ENCODE measurements at regions not wholly inside any gene's neighbourhood (a gene's known extent, or its start where the extent isn't known, plus 50 kb on each side); places are given as distances from the start of the nearest gene placed in this dataset.
"Not testable (repeated sequence)": the region's sequence is repeated elsewhere in the genome, so short reads cannot be mapped to it uniquely, and the experiment has no call there.

GRCh38 chr17:45573924-45574770 lies 83.6 kb upstream of the PLEKHM1 start:
- WGBS (ENCODE audit: low lambda C conversion rate, missing lambda C conversion rate) = 80% methylated on average over 5 of the region's 5 CpGs
- H3K9me3 ChIP-seq (ENCODE audit: low read depth) = no peaks in the 10 kb centered on the region
- H3K27ac ChIP-seq = no peak overlapping the region
- peak; percentile 4 for DNase-seq (ENCODE audit: low spot score)
- H2AFZ ChIP-seq = no peak overlapping the region
- no peak for TF ChIP-seq EZH2phosphoT487 (IDR thresholded peaks at IDR 0.05; ENCODE audit: low read depth, severe bottlenecking, unreplicated experiment)
- no peak for TF ChIP-seq EZH2 (IDR thresholded peaks at IDR 0.05; ENCODE audit: borderline replicate concordance)
- TF ChIP-seq CTCF (IDR thresholded peaks at IDR 0.05; ENCODE audit: poor library complexity) = no peak
- peaks cover 15% of the 10 kb centered on the region for H4K20me1 ChIP-seq (ENCODE audit: insufficient read depth, poor library complexity, severe bottlenecking)
- H3K27me3 ChIP-seq = no peaks in the 10 kb centered on the region
- no peaks in the 10 kb centered on the region for H3K4me1 ChIP-seq (ENCODE audit: insufficient read depth)
- H3K9me2 ChIP-seq (replicated peaks; ENCODE audit: insufficient read depth) = no peaks in the 10 kb centered on the region
- no peaks in the 10 kb centered on the region for H3K36me3 ChIP-seq (replicated peaks; ENCODE audit: insufficient read depth, low read depth)
- H3K4me2 ChIP-seq = no peak overlapping the region
- peaks cover 50% of the 10 kb centered on the region for H3K79me2 ChIP-seq
- no peak overlapping the region for H3K4me3 ChIP-seq

GRCh38 chr17:45575126-45575885 lies 84.8 kb upstream of the PLEKHM1 start:
- H4K20me1 ChIP-seq (ENCODE audit: insufficient read depth, poor library complexity, severe bottlenecking) = peaks cover 19% of the 10 kb centered on the region
- no peaks in the 10 kb centered on the region for H3K9me3 ChIP-seq (ENCODE audit: low read depth)
- no peak overlapping the region for H3K4me2 ChIP-seq
- H3K4me3 ChIP-seq = no peak overlapping the region
- DNase-seq (ENCODE audit: low spot score) = no peak
- TF ChIP-seq CTCF (IDR thresholded peaks at IDR 0.05; ENCODE audit: poor library complexity) (no peak), EZH2 (IDR thresholded peaks at IDR 0.05; ENCODE audit: borderline replicate concordance) (no peak), EZH2phosphoT487 (IDR thresholded peaks at IDR 0.05; ENCODE audit: low read depth, severe bottlenecking, unreplicated experiment) (no peak)
- H3K27ac ChIP-seq = no peak overlapping the region
- no peak overlapping the region for H2AFZ ChIP-seq
- no peaks in the 10 kb centered on the region for H3K36me3 ChIP-seq (replicated peaks; ENCODE audit: insufficient read depth, low read depth)
- H3K4me1 ChIP-seq (ENCODE audit: insufficient read depth) = no peaks in the 10 kb centered on the region
- H3K27me3 ChIP-seq = no peaks in the 10 kb centered on the region
- no peaks in the 10 kb centered on the region for H3K9me2 ChIP-seq (replicated peaks; ENCODE audit: insufficient read depth)
- peaks cover 62% of the 10 kb centered on the region for H3K79me2 ChIP-seq
- 89% methylated on average over 1 of the region's 1 CpG for WGBS (ENCODE audit: low lambda C conversion rate, missing lambda C conversion rate)

GRCh38 chr17:45576527-45577307 lies 86.2 kb upstream of the PLEKHM1 start:
- WGBS (ENCODE audit: low lambda C conversion rate, missing lambda C conversion rate) = 83% methylated on average over 10 of the region's 10 CpGs
- H3K36me3 ChIP-seq (replicated peaks; ENCODE audit: insufficient read depth, low read depth); H3K4me1 ChIP-seq (ENCODE audit: insufficient read depth); H3K9me2 ChIP-seq (replicated peaks; ENCODE audit: insufficient read depth); H3K27ac ChIP-seq; H3K9me3 ChIP-seq (ENCODE audit: low read depth); H3K27me3 ChIP-seq; H2AFZ ChIP-seq; H3K4me2 ChIP-seq; H3K4me3 ChIP-seq: not testable (repeated sequence)
- peak; percentile 2 for DNase-seq (ENCODE audit: low spot score)
- H3K79me2 ChIP-seq = peaks cover 75% of the 10 kb centered on the region
- peaks cover 19% of the 10 kb centered on the region for H4K20me1 ChIP-seq (ENCODE audit: insufficient read depth, poor library complexity, severe bottlenecking)
